Smooth muscle cell (in vitro differentiated cells): ENCODE measurements at regions not wholly inside any gene's neighbourhood (a gene's known extent, or its start where the extent isn't known, plus 50 kb on each side); places are given as distances from the start of the nearest gene placed in this dataset.

ENCODE experiments used
- DNase-seq: peaks from one replicate; lab custom pipeline; 2025; ENCODE audit not compliant: unreplicated experiment; lab: John Stamatoyannopoulos, UW
- H2AFZ ChIP-seq: fragments of 200-600 bp; sonication (generic); 2 replicates; pipeline ENCODE4 v1.6.0; 2016; ENCODE audit warnings: antibody characterized with exemption, low read depth, mild to moderate bottlenecking
- H3F3A ChIP-seq: fragments of 200-600 bp; sonication (generic); 2 replicates; pipeline ENCODE4 v1.6.0; 2017; ENCODE audit warnings: antibody characterized with exemption, low read depth
- H3K27ac ChIP-seq: fragments of 200-600 bp; sonication (generic); 2 replicates; pipeline ENCODE4 v1.5.1; 2016; ENCODE audit warnings: low read depth, mild to moderate bottlenecking
- H3K27me3 ChIP-seq: fragments of 200-600 bp; sonication (generic); 2 replicates; pipeline ENCODE4 v1.6.1; 2016; ENCODE audit warnings: low read depth, mild to moderate bottlenecking
- H3K36me3 ChIP-seq: fragments of 200-600 bp; sonication (generic); 2 replicates; pipeline ENCODE4 v1.5.1; 2016; ENCODE audit warnings: low read depth
- H3K4me1 ChIP-seq: fragments of 200-600 bp; sonication (generic); 2 replicates; pipeline ENCODE4 v1.5.1; 2016; ENCODE audit warnings: low read depth
- H3K4me2 ChIP-seq: fragments of 200-600 bp; sonication (generic); 2 replicates; pipeline ENCODE4 v1.6.0; 2016; ENCODE audit warnings: mild to moderate bottlenecking
- H3K4me3 ChIP-seq: fragments of 200-600 bp; sonication (generic); 2 replicates; pipeline ENCODE4 v1.5.1; 2016; ENCODE audit warnings: mild to moderate bottlenecking
- H3K79me2 ChIP-seq: fragments of 200-600 bp; sonication (generic); 2 replicates; pipeline ENCODE4 v1.6.0; 2016; ENCODE audit warnings: low read depth, mild to moderate bottlenecking
- H3K9ac ChIP-seq: fragments of 200-600 bp; sonication (generic); 2 replicates; pipeline ENCODE4 v1.6.0; 2016; ENCODE audit warnings: low read depth
- H3K9me3 ChIP-seq: fragments of 200-600 bp; sonication (generic); replicated peaks from 2 replicates; pipeline ENCODE4 v1.5.1; 2016; ENCODE audit warnings: low read depth
- H4K20me1 ChIP-seq: fragments of 200-600 bp; sonication (generic); 2 replicates; pipeline ENCODE4 v1.6.0; 2016; ENCODE audit warnings: low read depth
- CTCF ChIP-seq: fragments of 200-600 bp; sonication (generic); IDR thresholded peaks from 2 replicates; pipeline ENCODE4 v1.5.1; 2017; ENCODE audit warnings: borderline replicate concordance, mild to moderate bottlenecking, antibody characterized with exemption; ENCODE audit not compliant: insufficient read depth, poor library complexity, severe bottlenecking
- WGBS: methylation state at CpG from one replicate; pipeline ENCODE4 v1.1.7; 2016; ENCODE audit warnings: low lambda C conversion rate; 5-methylcytosine and 5-hydroxymethylcytosine counted together

DNA sequence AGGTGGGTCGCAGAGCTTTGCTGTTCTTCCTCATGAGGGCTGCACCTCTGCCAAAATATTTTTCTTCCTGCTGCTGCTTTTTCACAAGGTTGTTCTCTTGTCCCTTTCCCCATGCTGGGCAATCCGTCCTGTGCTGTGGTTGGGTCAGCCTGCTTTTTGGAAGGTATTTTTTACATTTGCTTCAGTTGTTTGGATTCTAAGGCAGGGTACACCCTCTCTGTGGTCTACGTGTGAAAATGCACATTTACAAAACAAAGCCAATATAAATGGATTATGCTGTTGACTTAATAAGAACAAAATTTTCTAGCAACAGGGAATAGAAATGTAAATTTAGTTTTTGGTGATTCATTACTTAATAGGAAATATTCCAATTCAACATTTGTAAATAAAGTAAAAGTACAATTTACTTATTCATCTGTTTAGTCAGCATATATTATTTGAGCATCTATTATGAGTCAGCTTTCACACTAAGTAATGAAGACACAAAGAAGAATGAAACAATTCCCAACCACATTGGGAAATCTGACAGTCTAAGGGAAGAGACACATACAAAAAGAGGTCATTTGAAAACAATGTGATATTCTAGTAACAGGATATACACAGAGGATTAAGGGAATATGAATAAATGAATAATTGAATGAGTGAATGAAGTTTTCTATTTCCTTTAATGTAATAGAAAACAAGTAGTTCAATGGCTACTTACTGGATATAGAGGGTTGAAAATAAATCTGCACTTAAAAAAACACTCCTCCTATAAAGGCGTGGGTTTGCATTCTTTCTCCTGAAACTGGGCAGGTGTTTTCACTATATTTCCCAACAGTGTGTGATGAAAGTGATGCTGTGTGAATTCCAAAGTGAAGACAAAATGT, 94.6 kb upstream of the PRICKLE1 start:
- peaks cover 6% of the 10 kb centered on the region for H3K4me1 ChIP-seq
- TF ChIP-seq CTCF: no peak
- WGBS: 77% methylated on average over 4 of the region's 4 CpGs
- DNase-seq: no peak
- no peaks in the 10 kb centered on the region for H3K79me2 ChIP-seq
- no peaks in the 10 kb centered on the region for H3K36me3 ChIP-seq
- no peaks in the 10 kb centered on the region for H3K27me3 ChIP-seq
- H4K20me1 ChIP-seq: no peaks in the 10 kb centered on the region
- H3K9ac ChIP-seq: no peak overlapping the region
- H3F3A ChIP-seq: peaks cover 6% of the 10 kb centered on the region
- H3K4me2 ChIP-seq: no peak overlapping the region
- no peak overlapping the region for H2AFZ ChIP-seq
- H3K27ac ChIP-seq: no peak overlapping the region
- no peaks in the 10 kb centered on the region for H3K9me3 ChIP-seq
- H3K4me3 ChIP-seq: no peak overlapping the region

GRCh38 chr12:42683266-42683665, 93.7 kb upstream of the PRICKLE1 start:
- Histone ChIP-seq H3K9ac (no peak overlapping the region), H3K27me3 (no peaks in the 10 kb centered on the region)
- TF ChIP-seq CTCF: no peak

DNA sequence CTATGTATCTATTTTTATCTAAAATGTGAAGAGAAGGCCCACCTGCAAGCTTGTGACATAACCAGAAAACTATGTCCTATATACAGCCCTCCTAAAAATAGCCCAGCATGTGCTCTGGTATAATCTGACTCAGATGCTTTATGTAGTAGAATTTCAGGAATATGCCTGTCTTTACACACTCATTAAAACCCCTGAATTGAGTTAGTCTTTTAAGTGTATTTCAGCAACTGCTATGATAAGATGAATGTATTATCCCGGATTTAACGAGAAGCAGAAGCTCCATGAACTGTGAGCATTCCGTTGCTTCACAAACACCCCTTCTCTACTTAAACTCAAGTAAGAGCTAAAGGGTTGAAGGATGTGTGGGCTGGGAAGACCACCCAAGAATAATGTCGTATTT, 89.9 kb upstream of the PRICKLE1 start:
- Histone ChIP-seq H3K27ac (peak overlapping the region; percentile 17), H4K20me1 (no peaks in the 10 kb centered on the region), H3F3A (peaks cover 6% of the 10 kb centered on the region), H3K27me3 (no peaks in the 10 kb centered on the region), H3K4me1 (peaks cover 8% of the 10 kb centered on the region), H3K9me3 (no peaks in the 10 kb centered on the region), H3K36me3 (no peaks in the 10 kb centered on the region), H3K79me2 (no peaks in the 10 kb centered on the region), H2AFZ (peak overlapping the region; percentile 12), H3K9ac (no peak overlapping the region), H3K4me3 (no peak overlapping the region), H3K4me2 (peak overlapping the region; percentile 37)
- no peak for TF ChIP-seq CTCF
- 22% methylated on average over 4 of the region's 4 CpGs for WGBS
- DNase-seq: no peak

More at GRCh38 chr12:42683266-42683665, 93.7 kb upstream of the PRICKLE1 start:
- Histone ChIP-seq H3K4me2 (no peak overlapping the region), H3K79me2 (no peaks in the 10 kb centered on the region), H4K20me1 (no peaks in the 10 kb centered on the region), H2AFZ (no peak overlapping the region), H3F3A (peaks cover 6% of the 10 kb centered on the region), H3K4me1 (peaks cover 8% of the 10 kb centered on the region), H3K27ac (no peak overlapping the region), H3K36me3 (no peaks in the 10 kb centered on the region), H3K9me3 (no peaks in the 10 kb centered on the region), H3K4me3 (no peak overlapping the region)
- 94% methylated on average over 1 of the region's 1 CpG for WGBS
- DNase-seq: no peak

DNA sequence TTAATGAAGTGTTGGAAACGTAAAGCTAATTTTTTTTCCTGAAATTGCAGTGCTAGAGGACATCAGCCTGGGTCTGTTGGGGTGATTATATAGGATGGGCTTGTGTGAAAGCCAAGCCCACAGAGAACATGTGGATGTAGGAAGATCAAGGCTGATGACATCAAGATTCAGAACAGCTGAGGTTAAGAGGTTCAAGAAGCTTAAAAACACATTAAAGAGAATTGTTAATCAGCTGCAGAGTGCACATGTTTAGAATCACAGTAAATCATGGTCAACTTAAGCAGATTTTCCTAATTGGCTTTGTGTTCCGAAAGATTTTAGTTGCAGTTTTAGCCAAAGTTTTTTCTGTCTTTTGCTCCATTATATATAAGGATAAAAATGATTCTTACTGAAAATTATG, 87.9 kb upstream of the PRICKLE1 start:
- Histone ChIP-seq H4K20me1 (no peaks in the 10 kb centered on the region), H3K79me2 (no peaks in the 10 kb centered on the region), H3K4me3 (no peak overlapping the region), H3K9me3 (no peaks in the 10 kb centered on the region), H2AFZ (no peak overlapping the region), H3K4me2 (no peak overlapping the region), H3K4me1 (peaks cover 8% of the 10 kb centered on the region), H3K27me3 (no peaks in the 10 kb centered on the region), H3F3A (peaks cover 6% of the 10 kb centered on the region), H3K36me3 (no peaks in the 10 kb centered on the region), H3K27ac (no peak overlapping the region), H3K9ac (no peak overlapping the region)
- no peak for DNase-seq
- TF ChIP-seq CTCF: no peak
- WGBS: 54% methylated on average over 2 of the region's 2 CpGs
